NCI-H524 treated with DMSO at 0.1 percent for 48 hours (cell line): ENCODE measurements at regions not wholly inside any gene's neighbourhood (a gene's known extent, or its start where the extent isn't known, plus 50 kb on each side); places are given as distances from the start of the nearest gene placed in this dataset.
A peak's percentile ranks its signal among the peaks of the same experiment; 100 is the strongest.

Experiments used
- DNase-seq: peaks from one replicate; lab custom pipeline; 2025; lab: John Stamatoyannopoulos, UW

DNA sequence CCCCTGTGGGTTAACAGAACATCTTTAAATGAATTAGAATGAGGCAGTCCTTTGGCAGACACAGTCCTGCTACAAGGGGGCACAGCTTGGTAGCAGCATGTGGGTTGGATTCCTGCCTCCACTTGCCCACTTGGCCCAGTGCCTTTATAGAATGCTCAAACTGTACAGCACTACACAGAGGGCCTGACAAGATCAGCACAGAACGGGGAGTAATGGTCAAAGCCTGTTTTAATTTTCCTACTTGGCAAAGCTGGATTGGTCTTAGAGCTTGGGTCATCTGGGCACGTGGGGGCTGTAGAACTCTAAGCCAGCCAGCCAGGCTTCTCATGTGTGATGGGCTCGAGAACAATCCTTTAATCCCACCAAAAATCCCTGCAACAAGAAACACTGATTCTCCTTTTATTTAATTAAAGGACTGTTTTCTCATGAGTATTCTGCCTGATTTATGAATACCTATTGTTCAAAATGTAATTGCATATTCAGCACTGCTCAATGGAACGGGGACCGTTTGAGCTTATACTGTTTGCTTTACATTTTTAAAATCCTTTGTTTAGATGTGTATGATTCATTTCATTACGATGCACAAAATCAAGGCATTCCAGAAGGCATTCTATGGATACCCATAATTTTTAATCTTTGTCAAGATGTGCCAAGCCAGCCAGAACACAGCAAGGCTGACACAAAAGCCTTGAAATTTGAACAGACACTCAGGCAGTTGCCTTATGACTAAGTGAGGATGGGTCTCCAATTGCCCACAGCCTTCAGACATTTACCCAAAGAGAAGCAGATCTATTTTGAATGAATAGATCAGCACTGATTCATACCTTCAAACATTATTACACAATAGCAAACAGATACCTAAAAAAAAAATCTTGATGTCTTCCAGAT, 249.3 kb upstream of the TGFBR2 start:
- DNase-seq = no peak

DNA sequence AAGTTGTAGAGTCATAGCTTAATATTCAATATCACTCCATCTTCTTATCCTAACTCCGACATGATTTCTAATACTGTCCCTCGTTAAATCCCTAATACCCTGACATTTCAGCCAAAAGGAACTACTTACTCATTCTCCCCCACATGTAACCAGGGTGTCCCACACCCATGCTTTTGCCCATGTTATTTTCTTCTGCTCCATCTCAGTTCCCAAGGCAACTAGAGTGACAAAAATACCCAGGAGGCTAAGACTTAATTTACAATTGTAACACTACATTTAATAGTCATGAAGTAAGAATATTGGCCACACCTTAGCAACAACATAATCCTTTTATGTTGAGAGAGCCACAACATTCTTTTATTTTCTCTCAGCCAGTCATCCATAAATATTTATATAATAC, 248.5 kb upstream of the TGFBR2 start:
- no peak for DNase-seq

DNA sequence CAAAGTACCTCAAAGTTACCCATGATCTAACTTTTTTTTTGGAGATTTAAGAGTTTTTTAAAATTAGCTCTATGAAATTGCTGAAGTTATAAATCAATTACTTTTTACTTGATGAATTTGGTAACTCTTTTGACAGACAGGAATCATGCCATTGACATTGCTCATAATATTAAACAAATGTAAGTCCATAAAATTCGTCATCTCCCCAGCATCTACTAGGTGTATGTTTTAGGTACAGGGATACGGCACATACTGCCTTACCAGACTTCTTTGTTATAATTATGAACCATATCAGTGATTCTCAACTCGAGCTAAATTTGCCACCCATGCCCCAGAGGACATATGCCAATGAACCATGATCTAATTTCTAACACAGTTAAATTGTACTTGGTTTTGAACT, 247.5 kb upstream of the TGFBR2 start:
- no peak for DNase-seq

DNA sequence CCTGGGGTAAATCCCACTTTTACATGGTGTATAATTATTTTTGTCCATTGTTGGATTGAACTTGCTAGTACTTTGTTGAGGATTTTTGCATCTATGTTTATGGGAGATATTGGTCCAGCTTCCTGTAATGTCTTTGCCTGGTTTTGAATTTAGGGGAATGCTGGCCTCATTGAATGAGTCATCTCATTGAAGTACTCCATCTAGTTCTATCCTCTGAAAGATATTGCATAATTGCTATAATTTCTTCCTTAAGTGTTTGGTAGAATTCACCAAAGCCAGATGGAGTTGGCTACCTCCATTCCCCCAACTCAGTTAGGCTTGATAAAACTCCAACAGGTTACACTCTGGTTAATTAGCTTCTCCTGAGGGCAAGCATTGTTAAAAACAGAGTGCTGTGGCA, 237.4 kb upstream of the TGFBR2 start:
- no peak for DNase-seq

DNA sequence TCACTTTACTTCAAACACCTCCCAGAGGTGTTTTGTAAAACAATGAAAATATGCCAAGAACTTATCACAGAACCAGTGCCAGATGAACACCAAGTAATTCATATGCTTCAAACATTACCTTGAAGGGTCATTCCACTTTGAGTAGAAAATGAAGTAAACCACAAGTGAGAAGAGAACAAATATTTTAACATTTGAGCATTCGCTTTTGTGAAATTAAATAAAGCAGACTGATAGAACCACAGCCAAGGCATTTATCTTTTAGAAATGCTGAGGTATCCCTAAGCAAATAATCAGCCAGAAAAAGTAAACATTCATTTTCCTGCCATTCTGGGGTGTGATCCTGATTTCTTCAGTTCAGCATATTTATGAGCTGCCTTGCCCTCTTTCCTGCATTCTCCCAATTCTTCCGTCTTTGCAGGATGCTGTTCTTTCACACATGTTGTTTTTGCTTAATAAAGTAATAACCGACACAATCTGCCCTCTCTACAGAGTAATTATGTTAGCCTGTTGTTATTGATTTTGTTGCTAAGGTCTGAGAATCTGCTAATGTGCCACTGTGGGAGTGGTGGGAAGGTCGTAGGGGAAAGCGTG, 235.6 kb upstream of the TGFBR2 start:
- no peak for DNase-seq

DNA sequence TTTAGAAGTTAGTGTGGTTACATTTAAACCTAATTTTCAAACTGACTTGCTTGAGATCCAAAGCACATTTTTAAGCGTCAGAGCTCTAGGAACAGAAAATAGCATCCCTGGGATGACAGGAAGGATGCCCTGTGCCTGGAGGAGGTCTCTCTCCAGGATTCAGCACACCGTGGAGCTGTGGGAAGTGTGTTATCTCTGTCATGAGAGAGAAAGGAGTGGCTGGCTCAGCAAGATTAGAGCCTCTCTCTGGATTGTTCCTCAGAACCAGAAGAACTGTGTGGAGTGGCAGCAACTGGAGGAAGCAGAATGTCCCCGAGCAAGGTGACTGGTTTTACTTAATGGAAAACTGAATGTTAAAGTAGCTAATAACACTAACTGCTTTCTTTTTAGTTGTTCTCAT, 233.6 kb upstream of the TGFBR2 start:
- no peak for DNase-seq

DNA sequence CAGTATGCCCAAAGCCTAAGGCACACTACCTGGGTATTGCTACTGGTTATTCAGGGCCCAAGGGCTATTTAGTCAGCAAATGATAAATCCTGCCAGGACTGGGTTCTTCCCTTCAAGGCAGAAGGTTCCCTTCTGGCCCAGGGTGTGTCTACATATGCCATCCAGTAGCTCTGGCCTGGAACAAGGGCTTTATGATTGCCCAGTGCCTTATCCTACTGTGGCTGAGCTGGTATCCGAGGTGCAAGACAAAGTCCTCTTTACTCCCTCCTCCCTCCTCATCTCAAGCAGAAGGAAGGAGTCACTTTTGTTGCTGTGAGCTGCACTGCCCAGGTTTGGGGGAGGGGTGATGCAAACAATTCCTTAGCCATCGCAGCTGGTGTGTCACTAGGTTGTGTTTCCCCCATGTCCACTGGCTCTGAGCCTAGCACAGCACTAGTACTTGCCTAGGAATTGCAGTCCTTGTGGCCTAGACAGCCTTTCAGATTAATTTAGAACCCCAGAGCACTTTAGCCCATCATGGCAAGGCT, 221.8 kb upstream of the TGFBR2 start:
- DNase-seq = no peak

DNA sequence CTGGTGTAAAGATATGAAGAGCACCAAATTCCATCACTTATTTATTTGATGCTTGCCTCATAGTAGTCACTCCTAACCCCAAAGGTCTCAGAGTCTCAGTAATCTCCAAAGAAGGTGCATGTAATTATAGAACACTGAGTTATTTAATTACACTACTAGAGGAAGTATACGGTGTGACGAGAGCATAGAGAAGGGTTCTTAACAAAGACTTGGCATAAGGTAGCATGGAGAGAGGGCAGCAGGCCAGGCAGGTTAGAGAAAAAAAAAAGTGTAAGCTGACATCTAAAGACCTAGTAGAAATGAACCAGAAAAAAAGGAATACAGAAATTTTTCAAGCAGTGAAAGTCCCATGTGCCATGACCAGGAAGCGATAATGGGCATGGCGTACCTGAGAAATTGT, 213.3 kb upstream of the TGFBR2 start:
- no peak for DNase-seq

DNA sequence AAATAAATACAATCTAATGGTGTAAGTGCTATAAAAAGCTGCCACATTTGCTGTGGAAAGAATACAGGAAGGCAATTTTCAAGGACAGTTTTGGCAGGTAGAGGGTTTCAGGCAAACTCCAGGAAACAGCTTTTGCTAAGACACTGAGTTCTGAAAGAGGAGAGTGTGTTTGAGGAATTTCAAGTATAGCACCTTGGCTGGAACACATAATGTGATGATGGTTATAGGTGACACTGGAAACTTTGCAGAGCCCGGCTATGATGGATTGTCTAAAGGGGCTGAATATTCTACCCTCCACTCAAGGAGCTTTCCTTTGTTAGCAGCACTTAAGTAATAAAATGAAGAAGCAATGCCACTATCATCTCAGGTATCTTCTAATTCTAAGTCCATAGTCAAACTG, 209.4 kb upstream of the TGFBR2 start:
- no peak for DNase-seq

DNA sequence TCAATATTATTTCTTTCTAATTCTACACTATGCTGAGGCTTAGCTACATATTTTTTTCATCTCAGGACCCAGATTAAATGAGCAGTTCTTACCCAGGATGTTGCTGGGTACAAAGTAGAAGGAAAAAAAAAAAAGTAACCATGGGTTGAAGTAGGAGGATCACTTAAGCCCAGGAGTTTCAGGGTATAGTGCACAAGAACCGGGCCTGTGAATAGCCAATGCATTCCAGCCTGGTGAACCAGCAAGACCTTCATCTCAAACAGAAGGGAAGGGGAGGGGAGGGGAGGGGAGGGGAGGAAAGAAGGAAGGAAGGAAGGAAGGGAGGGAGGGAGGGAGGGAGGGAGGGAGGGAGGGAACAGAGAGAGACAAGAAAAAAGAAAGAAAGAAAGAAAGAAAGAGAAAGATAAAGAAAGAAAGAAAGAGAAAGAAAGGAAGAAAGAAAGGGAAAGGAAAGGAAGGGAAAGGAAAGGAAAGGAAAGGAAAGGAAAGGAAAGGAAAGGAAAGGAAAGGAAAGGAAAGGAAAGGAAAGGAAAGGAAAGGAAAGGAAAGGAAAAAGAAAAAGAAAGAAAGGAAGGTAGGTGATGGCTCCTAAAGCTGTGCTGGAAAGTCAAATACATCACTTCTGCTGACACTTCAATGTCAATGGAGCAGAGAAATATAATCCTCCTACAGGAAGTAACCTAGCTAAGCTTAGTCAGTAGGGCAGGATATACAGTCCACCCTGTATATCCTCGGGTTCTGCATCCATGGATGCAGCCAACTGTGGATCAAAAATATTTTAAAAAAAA, 206.8 kb upstream of the TGFBR2 start:
- no peak for DNase-seq

DNA sequence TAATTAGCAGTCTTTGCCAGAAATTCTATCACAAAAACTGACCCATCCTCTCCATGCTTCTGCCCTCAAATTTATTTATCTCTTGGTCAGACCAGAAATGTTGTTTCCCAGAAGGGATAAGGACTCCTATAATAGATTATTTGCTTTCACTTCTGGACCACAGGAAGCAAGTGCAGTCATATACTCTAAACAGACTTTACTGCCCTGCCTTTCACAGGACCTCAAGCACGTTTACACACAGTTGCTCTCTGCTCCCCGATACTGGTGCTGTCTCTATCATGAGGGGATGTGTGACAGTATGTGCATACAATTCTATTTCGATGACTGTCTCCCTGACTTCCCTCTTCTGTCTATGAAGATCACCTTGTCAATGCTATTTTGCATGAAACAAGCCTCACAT, 205.5 kb upstream of the TGFBR2 start:
- DNase-seq = no peak

DNA sequence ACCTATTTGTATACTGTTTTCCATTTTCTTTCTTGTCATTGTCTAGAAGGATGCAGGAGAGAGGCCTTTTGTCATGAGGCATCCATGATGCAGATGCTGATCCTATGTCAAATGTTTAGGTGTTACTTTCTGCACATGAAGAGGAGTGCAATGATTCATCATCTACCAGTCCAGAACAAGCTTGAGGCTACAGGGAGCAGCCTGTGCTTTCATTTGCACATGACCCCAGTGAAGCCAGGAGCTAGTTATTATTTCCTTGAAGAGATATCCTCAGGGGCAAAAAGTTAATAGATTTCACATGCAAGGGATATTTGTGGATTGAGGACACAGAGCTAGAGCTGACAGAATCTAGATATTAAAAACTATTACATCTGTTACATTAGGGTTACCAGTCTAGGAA, 204.4 kb upstream of the TGFBR2 start:
- no peak for DNase-seq

DNA sequence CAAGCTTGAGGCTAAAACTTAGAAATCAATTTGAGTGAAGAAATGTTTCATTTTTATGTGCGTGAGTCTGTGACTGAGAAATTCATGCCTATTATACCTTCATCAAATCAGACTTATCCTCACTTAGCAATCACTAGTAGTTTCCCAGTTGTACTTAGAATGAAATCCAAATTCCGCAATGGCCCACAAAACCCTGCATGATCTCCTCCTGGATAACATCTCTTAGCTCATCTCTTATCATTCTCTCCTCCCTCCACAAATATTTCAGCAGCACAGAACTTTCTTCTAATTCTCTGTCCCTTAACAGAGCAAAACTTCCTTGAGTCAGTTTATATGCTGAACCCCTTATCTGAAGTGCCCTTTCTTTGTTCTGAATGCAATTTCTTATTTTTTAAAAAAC, 198.8 kb upstream of the TGFBR2 start:
- no peak for DNase-seq

DNA sequence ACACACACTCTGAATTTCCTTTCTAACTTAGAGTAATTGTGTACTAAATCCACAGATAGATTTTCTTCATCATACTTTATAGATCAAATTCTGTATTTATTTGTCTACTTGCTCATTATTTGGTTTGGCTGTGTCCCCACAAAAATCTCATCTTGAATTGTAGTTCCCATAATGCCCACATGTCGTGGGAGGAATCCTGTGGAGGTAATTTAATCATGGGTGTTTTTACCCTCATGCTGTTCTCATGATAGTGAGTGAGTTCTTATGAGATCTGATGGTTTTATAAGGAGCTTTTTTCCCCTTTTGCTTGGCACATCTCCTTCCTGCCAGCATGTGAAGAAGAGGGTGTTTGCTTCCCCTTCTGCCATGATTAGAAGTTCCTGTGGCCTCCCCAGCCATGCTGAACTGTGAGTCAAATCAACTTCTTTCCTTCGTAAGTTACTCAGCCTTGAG, 198.3 kb upstream of the TGFBR2 start:
- no peak for DNase-seq

DNA sequence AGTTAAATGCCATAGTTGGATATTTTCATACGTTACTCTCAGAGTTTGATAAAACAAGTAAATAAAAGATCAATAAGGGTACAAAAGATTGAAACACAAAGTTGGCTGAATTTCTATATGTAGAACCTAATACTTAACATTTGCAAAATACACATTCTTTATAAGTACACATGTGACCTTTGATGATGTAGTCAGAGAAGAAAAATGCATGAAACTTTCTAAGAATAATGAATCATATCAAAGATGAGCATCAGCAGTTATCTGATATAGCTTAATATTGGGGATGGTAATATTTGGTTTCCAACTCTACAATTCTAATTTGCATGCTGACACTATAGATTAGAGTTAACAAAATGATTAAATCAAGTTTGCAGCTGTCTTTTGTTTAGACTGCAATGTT, 188.0 kb upstream of the TGFBR2 start:
- no peak for DNase-seq

DNA sequence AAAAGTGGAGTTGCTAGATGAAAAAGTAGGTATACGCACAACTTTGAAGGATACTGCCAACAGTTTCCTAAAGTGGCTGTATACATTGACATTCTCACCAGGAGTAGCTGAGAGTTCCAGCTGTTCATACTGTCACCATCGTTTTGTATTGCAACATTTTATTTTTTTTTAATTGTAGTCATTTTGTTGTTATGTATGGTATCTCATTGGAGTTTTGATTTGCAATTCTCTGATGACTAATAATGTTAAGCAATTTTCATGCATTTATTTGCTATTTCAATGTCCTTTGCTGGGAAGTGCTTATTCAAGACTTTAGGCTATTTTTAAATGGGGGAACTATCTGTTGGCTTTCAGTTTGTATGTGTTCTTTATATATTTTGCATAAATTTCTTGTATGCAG, 185.1 kb upstream of the TGFBR2 start:
- DNase-seq = no peak

DNA sequence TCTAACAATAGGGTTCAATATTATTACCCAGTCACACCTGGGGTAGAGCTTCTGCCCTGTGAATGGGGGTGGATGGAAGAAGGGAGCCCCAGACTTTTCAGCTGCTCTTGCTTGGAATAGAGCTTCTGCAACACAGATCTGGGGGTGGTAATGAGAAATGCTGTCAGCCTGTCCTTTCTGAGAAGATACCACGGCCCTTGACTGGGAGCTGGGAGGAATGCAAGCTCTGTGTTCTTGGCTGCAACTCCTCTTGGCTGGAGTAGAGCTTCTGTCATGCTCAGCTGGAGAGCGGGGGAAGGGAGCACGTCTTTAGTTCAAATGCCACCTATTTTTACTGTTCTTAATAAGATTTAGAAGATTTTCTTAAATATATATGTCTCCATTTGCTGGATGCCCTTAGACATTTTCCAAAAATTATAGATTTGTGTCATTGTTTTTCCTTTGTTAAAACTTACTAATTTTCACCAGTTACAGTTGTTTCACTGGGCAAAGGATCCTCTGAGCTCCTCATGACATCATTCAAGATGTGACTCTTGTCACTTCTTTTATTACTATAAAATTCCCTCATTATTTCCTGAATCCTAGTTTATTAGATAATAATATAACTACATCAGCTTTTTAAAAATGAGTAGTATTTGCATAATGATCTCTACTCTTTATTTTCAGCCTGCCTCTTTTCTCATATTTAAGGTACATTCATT, 180.0 kb upstream of the TGFBR2 start:
- no peak for DNase-seq

DNA sequence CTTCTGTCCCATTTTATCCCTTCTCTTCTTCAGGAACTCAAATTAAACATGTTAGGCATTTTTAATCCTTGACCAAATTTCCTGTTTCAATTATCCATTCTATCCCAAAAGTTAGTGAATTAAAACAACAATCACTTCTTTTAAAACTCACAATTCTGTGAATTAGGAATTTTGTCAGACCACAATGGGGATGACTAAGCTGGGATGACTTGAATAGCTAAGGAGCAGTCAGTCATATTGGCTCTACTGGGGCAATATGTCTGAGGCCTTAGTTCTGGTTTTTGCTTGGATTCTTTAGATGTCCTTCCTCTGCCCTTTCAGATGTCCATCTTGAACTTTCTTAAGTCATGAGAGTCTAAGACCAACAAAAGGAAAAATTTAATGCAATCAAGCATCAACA, 178.2 kb upstream of the TGFBR2 start:
- DNase-seq = no peak

DNA sequence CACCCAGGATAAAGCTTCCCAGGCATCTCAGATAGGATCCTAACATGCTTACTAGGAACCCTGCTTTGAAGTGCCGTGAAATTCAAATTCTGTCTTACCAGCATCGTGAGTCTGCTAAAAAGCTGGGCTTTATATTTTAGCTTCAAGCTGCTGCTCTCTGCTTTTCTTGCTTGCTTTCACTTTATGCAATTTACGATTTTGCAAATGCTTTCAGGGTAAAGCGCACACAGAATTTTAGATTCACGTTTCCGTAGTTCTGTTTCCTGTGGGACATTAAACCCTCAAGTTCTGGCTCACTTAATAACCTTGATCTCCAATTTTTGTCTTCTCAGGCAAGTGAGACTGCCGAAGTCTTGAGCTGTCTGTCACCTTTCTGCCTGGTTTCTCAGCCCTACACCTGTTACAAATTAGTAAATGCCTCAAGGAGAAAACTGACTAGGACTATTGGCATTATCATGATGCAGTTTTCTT, 170.5 kb upstream of the TGFBR2 start:
- no peak for DNase-seq

DNA sequence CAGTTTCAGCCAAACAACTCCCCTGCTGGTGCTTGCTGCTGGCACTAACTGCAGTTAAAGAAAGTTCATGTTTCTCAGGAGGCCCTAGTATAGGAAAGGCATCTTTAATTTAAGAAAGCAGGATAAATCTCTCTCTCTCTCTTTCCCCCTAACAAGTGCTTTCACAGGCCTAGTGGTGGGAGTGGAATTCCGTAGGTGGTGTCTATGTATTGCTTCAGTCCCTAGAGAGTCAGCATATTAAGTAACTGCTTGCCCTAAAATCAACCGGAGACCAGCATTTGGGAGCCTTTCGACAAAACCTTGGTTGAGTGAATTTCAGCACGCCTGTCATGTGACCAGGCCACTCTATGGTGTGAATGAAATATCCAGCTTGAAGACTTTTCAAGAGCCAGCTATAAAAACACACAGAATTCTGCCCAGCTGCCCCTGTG, 169.2 kb upstream of the TGFBR2 start:
- DNase-seq = peak; percentile 67

DNA sequence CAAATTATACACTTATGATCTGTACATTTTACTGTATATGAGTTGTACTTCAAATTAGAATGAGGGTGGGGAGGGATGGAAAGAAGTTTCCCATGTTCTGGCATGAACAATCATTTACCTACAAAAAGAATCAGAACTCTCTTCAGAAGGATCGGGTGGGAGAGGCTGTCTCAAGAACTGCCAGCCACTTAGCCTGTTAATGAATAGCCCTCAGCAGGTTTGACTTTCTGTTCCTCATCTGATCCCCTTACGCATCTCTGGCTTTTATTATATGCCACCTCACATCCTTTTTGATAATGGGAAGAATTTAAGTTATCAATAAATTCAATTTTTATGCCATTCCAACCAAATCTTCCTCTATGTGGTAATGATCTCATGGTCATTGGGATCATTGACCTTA, 168.3 kb upstream of the TGFBR2 start:
- no peak for DNase-seq
